ENCODE measurements at regions not wholly inside any gene's neighbourhood (a gene's known extent, or its start where the extent isn't known, plus 50 kb on each side); places are given as distances from the start of the nearest gene placed in this dataset.

DNA sequence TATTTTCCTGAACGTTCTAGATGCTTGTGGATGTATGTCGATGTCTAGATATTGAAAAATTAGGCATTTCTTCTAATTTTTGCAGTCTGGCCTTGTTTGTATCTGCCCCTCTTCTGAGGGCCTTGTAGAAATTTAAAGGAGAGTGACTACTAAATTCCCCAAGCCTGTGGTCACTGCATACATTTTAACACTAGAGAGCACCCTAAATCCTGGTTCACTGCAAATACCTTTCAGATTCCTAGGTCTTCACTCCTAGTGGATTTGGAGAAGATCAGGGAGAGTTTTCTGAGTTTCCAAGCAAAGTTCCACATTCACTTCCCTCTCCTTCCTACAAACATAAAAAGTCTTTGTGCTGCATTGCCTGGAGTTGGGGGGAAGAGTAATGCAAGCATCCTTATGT is 1272.5 kb downstream of the OLFM4 start:
- TF ChIP-seq, protein P1, sequence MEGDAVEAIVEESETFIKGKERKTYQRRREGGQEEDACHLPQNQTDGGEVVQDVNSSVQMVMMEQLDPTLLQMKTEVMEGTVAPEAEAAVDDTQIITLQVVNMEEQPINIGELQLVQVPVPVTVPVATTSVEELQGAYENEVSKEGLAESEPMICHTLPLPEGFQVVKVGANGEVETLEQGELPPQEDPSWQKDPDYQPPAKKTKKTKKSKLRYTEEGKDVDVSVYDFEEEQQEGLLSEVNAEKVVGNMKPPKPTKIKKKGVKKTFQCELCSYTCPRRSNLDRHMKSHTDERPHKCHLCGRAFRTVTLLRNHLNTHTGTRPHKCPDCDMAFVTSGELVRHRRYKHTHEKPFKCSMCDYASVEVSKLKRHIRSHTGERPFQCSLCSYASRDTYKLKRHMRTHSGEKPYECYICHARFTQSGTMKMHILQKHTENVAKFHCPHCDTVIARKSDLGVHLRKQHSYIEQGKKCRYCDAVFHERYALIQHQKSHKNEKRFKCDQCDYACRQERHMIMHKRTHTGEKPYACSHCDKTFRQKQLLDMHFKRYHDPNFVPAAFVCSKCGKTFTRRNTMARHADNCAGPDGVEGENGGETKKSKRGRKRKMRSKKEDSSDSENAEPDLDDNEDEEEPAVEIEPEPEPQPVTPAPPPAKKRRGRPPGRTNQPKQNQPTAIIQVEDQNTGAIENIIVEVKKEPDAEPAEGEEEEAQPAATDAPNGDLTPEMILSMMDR (conservative IDR thresholded peaks at IDR 0.05; ENCODE audit: control insufficient read depth, insufficient read depth, low read depth, low read length), result no peak
- no peak for DNase-seq (ENCODE audit: low read depth)
- no peak overlapping the region for H3K4me3 ChIP-seq (ENCODE audit: control insufficient read depth, low read depth, low read length)

- DNase-seq (ENCODE audit: low read depth), result no peak
- TF ChIP-seq, protein P1 (conservative IDR thresholded peaks at IDR 0.05; ENCODE audit: control insufficient read depth, insufficient read depth, low read depth, low read length), result no peak
- H3K4me3 ChIP-seq (ENCODE audit: control insufficient read depth, low read depth, low read length), result no peak overlapping the region
These were observed 1276.8 kb downstream of the OLFM4 start for GRCh38 chr13:54305377-54305776.

DNA sequence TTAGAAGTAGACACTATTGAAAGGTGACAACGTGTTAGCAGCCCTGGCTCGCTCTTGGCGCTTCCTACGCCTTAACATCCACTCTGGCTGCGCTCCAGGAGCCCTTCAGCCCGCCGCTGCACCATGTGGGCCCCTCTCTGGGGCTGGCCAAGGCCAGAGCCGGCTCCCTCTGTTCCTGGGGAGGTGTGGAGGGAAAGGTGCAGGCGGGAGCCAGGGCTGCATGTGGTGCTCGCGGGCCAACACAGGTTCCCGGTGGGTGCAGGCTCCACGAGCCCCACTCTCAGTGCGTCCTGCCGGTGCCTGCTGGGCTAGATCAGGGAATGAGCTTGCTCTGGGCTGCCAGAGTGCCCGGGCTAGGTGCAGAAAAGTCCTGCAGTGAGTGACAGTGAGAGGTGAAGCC is 1284.3 kb downstream of the OLFM4 start:
- TF ChIP-seq, protein P1 (conservative IDR thresholded peaks at IDR 0.05; ENCODE audit: control insufficient read depth, insufficient read depth, low read depth, low read length), result no peak
- no peak for DNase-seq (ENCODE audit: low read depth)

GRCh38 chr13:54317722-54318121 is 1289.1 kb downstream of the OLFM4 start:
- H3K4me3 ChIP-seq (ENCODE audit: control insufficient read depth, low read depth, low read length), result no peak overlapping the region
- TF ChIP-seq, protein P1 (conservative IDR thresholded peaks at IDR 0.05; ENCODE audit: control insufficient read depth, insufficient read depth, low read depth, low read length), result no peak
- no peak for DNase-seq (ENCODE audit: low read depth)

More for the DNA sequence above, 1284.3 kb downstream of the OLFM4 start:
- H3K4me3 ChIP-seq (ENCODE audit: control insufficient read depth, low read depth, low read length), result no peak overlapping the region

DNA sequence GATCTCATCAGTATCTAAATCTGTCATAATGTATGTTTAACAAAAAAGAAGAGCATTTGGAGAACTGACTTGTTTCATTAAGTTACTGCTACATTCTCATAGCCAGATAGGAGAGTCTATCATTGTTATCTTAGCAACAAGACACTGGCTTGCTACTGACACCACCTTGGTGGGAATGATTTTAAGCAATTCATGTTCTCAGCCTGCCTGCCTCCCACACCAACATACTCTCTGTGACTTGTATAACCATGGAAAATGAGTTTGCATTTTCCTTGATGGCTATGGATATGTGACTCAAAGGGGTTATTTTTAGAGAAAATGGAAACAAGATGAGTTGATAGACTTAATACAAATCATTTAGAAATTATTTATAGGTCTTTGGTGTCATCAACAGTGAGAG is 1308.9 kb downstream of the OLFM4 start:
- no peak for DNase-seq (ENCODE audit: low read depth)
- no peak overlapping the region for H3K4me3 ChIP-seq (ENCODE audit: control insufficient read depth, low read depth, low read length)
- TF ChIP-seq, protein P1 (conservative IDR thresholded peaks at IDR 0.05; ENCODE audit: control insufficient read depth, insufficient read depth, low read depth, low read length), result no peak

- TF ChIP-seq, protein P1 (conservative IDR thresholded peaks at IDR 0.05; ENCODE audit: control insufficient read depth, insufficient read depth, low read depth, low read length), result no peak
These were observed 1318.9 kb downstream of the OLFM4 start for GRCh38 chr13:54347531-54347930.

GRCh38 chr13:54356209-54356608 is 1327.6 kb downstream of the OLFM4 start:
- no peak overlapping the region for H3K4me3 ChIP-seq (ENCODE audit: control insufficient read depth, low read depth, low read length)
- TF ChIP-seq, protein P1 (conservative IDR thresholded peaks at IDR 0.05; ENCODE audit: control insufficient read depth, insufficient read depth, low read depth, low read length), result no peak
- DNase-seq (ENCODE audit: low read depth), result no peak

More at GRCh38 chr13:54347531-54347930, 1318.9 kb downstream of the OLFM4 start:
- no peak overlapping the region for H3K4me3 ChIP-seq (ENCODE audit: control insufficient read depth, low read depth, low read length)
- no peak for DNase-seq (ENCODE audit: low read depth)

All from fibroblast of mammary gland (primary cell).